GM23248 (cell line): ENCODE measurements at regions not wholly inside any gene's neighbourhood (a gene's known extent, or its start where the extent isn't known, plus 50 kb on each side); places are given as distances from the start of the nearest gene placed in this dataset.

ENCODE experiments used
- DNase-seq: peaks from one replicate; pipeline ENCODE4 v3.0.0-alpha.2; 2015
- H2AFZ ChIP-seq: fragments of 200-600 bp; sonication (generic); 2 replicates; pipeline ENCODE4 v1.6.1; 2016; ENCODE audit warnings: antibody characterized with exemption
- H3F3A ChIP-seq: fragments of 200-600 bp; sonication (generic); 2 replicates; pipeline ENCODE4 v1.6.1; 2016; ENCODE audit warnings: mild to moderate bottlenecking, antibody characterized with exemption, mixed run types; ENCODE audit not compliant: insufficient read depth
- H3K27ac ChIP-seq: fragments of 200-600 bp; sonication (generic); 2 replicates; pipeline ENCODE4 v1.5.1; 2016; ENCODE audit warnings: mild to moderate bottlenecking
- H3K27me3 ChIP-seq: fragments of 200-600 bp; sonication (generic); replicated peaks from 2 replicates; pipeline ENCODE4 v1.6.1; 2016; ENCODE audit warnings: mild to moderate bottlenecking; ENCODE audit not compliant: insufficient read depth
- H3K36me3 ChIP-seq: fragments of 200-600 bp; sonication (generic); 2 replicates; pipeline ENCODE4 v1.6.1; 2016; ENCODE audit warnings: low read depth, mild to moderate bottlenecking
- H3K4me1 ChIP-seq: fragments of 200-600 bp; sonication (generic); 2 replicates; pipeline ENCODE4 v1.6.1; 2016; ENCODE audit warnings: mild to moderate bottlenecking; ENCODE audit not compliant: insufficient read depth
- H3K4me2 ChIP-seq: fragments of 200-600 bp; sonication (generic); one replicate; pipeline ENCODE4 v1.6.1; 2016; ENCODE audit warnings: mild to moderate bottlenecking; ENCODE audit not compliant: unreplicated experiment
- H3K4me3 ChIP-seq: fragments of 200-600 bp; sonication (generic); 2 replicates; pipeline ENCODE4 v1.5.1; 2016; ENCODE audit warnings: mild to moderate bottlenecking
- H3K79me2 ChIP-seq: fragments of 200-600 bp; sonication (generic); 2 replicates; pipeline ENCODE4 v1.6.1; 2016; ENCODE audit warnings: mild to moderate bottlenecking; ENCODE audit not compliant: insufficient read depth
- H3K9ac ChIP-seq: fragments of 200-600 bp; sonication (generic); 2 replicates; pipeline ENCODE4 v1.6.1; 2016; ENCODE audit warnings: mild to moderate bottlenecking
- H3K9me2 ChIP-seq: fragments of 200-600 bp; sonication (generic); 2 replicates; pipeline ENCODE4 v1.6.1; 2016; ENCODE audit warnings: mixed run types, mild to moderate bottlenecking, moderate library complexity; ENCODE audit not compliant: insufficient read depth
- H3K9me3 ChIP-seq: fragments of 200-600 bp; sonication (generic); one replicate; pipeline ENCODE4 v1.6.1; 2017; ENCODE audit warnings: low read depth
- H4K20me1 ChIP-seq: fragments of 200-600 bp; sonication (generic); 2 replicates; pipeline ENCODE4 v1.6.0; 2016; ENCODE audit not compliant: insufficient read depth
- EZH2 ChIP-seq: fragments of 200-600 bp; sonication (generic); IDR thresholded peaks from 2 replicates; pipeline ENCODE4 v1.6.1; 2018; ENCODE audit warnings: antibody characterized with exemption, mild to moderate bottlenecking; ENCODE audit not compliant: insufficient read depth, poor library complexity, severe bottlenecking
- EZH2phosphoT487 ChIP-seq: fragments of 200-600 bp; sonication (generic); IDR thresholded peaks from 2 replicates; pipeline ENCODE4 v1.6.1; 2018; ENCODE audit warnings: antibody characterized with exemption, moderate library complexity, mild to moderate bottlenecking, low read depth; ENCODE audit not compliant: insufficient read depth
- WGBS, 2 experiments: methylation state at CpG; one replicate each; pipeline ENCODE4 v1.1.6; 2015 to 2017; ENCODE audit warnings: low lambda C conversion rate in 2 of 2, low coverage in 1 of 2; ENCODE audit errors: missing lambda C conversion rate in 2 of 2; 5-methylcytosine and 5-hydroxymethylcytosine counted together
- in situ Hi-C: fragments of 300-500 bp; cut with MboI; formaldehyde crosslinking; loops from 2 replicates; pipeline ENCODE4 v1.15.0; 2020

GRCh38 chr20:19947611-19948264, 69.4 kb upstream of the NAA20 start:
- Histone ChIP-seq H3K9me3 (no peaks in the 10 kb centered on the region), H3K4me1 (0 out of 2 replicates have a peak, but pooled peaks cover 12% of the 10 kb centered on the region), H3K79me2 (no peaks in the 10 kb centered on the region), H3K36me3 (no peaks in the 10 kb centered on the region), H3K9me2 (no peaks in the 10 kb centered on the region), H3K4me3 (no peak overlapping the region), H3F3A (no peaks in the 10 kb centered on the region), H3K4me2 (no peak overlapping the region), H3K9ac (no peak overlapping the region), H4K20me1 (no peaks in the 10 kb centered on the region), H3K27me3 (no peaks in the 10 kb centered on the region), H2AFZ (no peak overlapping the region), H3K27ac (no peak overlapping the region)
- in situ Hi-C loops, result no loop called here
- WGBS, 2 experiments, result 89 to 93% methylated on average over 10 of the region's 10 CpGs
- peak; percentile 35 for DNase-seq
- no peak for TF ChIP-seq EZH2
- no peak for TF ChIP-seq EZH2phosphoT487

GRCh38 chr20:19949195-19949867, 67.8 kb upstream of the NAA20 start:
- in situ Hi-C loops, result no loop called here
- Histone ChIP-seq H4K20me1 (no peaks in the 10 kb centered on the region), H3K4me1 (0 out of 2 replicates have a peak, but pooled peaks cover 12% of the 10 kb centered on the region), H2AFZ (no peak overlapping the region), H3F3A (no peaks in the 10 kb centered on the region), H3K4me3 (no peak overlapping the region), H3K36me3 (no peaks in the 10 kb centered on the region), H3K4me2 (no peak overlapping the region), H3K9me3 (no peaks in the 10 kb centered on the region), H3K79me2 (no peaks in the 10 kb centered on the region), H3K9me2 (no peaks in the 10 kb centered on the region), H3K27me3 (no peaks in the 10 kb centered on the region), H3K9ac (no peak overlapping the region), H3K27ac (no peak overlapping the region)
- TF ChIP-seq EZH2 (no peak), EZH2phosphoT487 (no peak)
- DNase-seq, result no peak
- 93 to 94% methylated on average over 10 of the region's 10 CpGs for WGBS, 2 experiments

GRCh38 chr20:19950042-19950441, 67.1 kb upstream of the NAA20 start:
- Histone ChIP-seq H3K9ac (no peak overlapping the region), H3K4me2 (no peak overlapping the region), H2AFZ (no peak overlapping the region), H3K9me2 (no peaks in the 10 kb centered on the region), H3F3A (no peaks in the 10 kb centered on the region), H4K20me1 (no peaks in the 10 kb centered on the region), H3K4me1 (0 out of 2 replicates have a peak, but pooled peaks cover 7% of the 10 kb centered on the region), H3K4me3 (no peak overlapping the region), H3K27me3 (no peaks in the 10 kb centered on the region), H3K36me3 (no peaks in the 10 kb centered on the region), H3K27ac (no peak overlapping the region), H3K79me2 (no peaks in the 10 kb centered on the region), H3K9me3 (no peaks in the 10 kb centered on the region)
- in situ Hi-C loops, result no loop called here
- WGBS, 2 experiments, result 89 to 91% methylated on average over 2 of the region's 2 CpGs
- DNase-seq, result no peak
- no peak for TF ChIP-seq EZH2phosphoT487
- TF ChIP-seq EZH2, result no peak

- DNase-seq, result no peak
- no peaks in the 10 kb centered on the region for H3F3A ChIP-seq
- no peak overlapping the region for H3K4me3 ChIP-seq
- H3K4me2 ChIP-seq, result no peak overlapping the region
- no peak overlapping the region for H3K27ac ChIP-seq
- TF ChIP-seq EZH2, result no peak
- TF ChIP-seq EZH2phosphoT487, result no peak
- H3K79me2 ChIP-seq, result no peaks in the 10 kb centered on the region
- no peaks in the 10 kb centered on the region for H3K9me3 ChIP-seq
- in situ Hi-C loops, result no loop called here
- H3K4me1 ChIP-seq, result 0 out of 2 replicates have a peak, but pooled peaks cover 3% of the 10 kb centered on the region
- 68 to 82% methylated on average over 3 of the region's 3 CpGs for WGBS, 2 experiments
- H2AFZ ChIP-seq, result no peak overlapping the region
- no peak overlapping the region for H3K9ac ChIP-seq
- H3K27me3 ChIP-seq, result no peaks in the 10 kb centered on the region
- H4K20me1 ChIP-seq, result no peaks in the 10 kb centered on the region
- H3K36me3 ChIP-seq, result no peaks in the 10 kb centered on the region
- no peaks in the 10 kb centered on the region for H3K9me2 ChIP-seq
These were observed 64.8 kb upstream of the NAA20 start for GRCh38 chr20:19952392-19952791.
